ENCODE measurements at regions not wholly inside any gene's neighbourhood (a gene's known extent, or its start where the extent isn't known, plus 50 kb on each side); places are given as distances from the start of the nearest gene placed in this dataset.

- TF ChIP-seq CTCF (conservative IDR thresholded peaks at IDR 0.05; ENCODE audit: low read depth, low read length) (no peak), EZH2 (IDR thresholded peaks at IDR 0.05; ENCODE audit: low read length, unreplicated experiment) (no peak)
These were observed 585.1 kb upstream of the FRG1 start for GRCh38 chr4:189355590-189355989.

All from PC-3 (cell line).